Activated naive CD8-positive, alpha-beta T cell treated with anti-CD3 and anti-CD28 coated beads, Interleukin-2, amount 50 U/mL, for 24 hours (primary cell): ENCODE measurements at regions not wholly inside any gene's neighbourhood (a gene's known extent, or its start where the extent isn't known, plus 50 kb on each side); places are given as distances from the start of the nearest gene placed in this dataset.
"Not testable (repeated sequence)": the region's sequence is repeated elsewhere in the genome, so short reads cannot be mapped to it uniquely, and the experiment has no call there.

Source experiments
- ATAC-seq: fragments of 150-1000 bp; cut with Tn5 transposase; one replicate; pipeline ENCODE4 v1.10.0; 2021
- DNase-seq: peaks from one replicate; pipeline ENCODE4 v3.0.0; 2021
- H3K27ac Mint-ChIP-seq: one replicate; pipeline ENCODE4 v1.8.0; 2021; ENCODE audit warnings: mild to moderate bottlenecking, mixed read lengths
- H3K27me3 Mint-ChIP-seq: one replicate; pipeline ENCODE4 v1.8.0; 2021; ENCODE audit warnings: mixed read lengths
- H3K36me3 Mint-ChIP-seq: one replicate; pipeline ENCODE4 v1.8.0; 2021; ENCODE audit warnings: low read depth, mixed read lengths
- H3K4me1 Mint-ChIP-seq: one replicate; pipeline ENCODE4 v1.8.0; 2021; ENCODE audit warnings: mixed read lengths
- H3K4me3 Mint-ChIP-seq: one replicate; pipeline ENCODE4 v1.8.0; 2021; ENCODE audit warnings: mild to moderate bottlenecking, moderate library complexity, mixed read lengths
- H3K9me3 Mint-ChIP-seq: one replicate; pipeline ENCODE4 v1.8.0; 2021; ENCODE audit warnings: mixed read lengths

- ATAC-seq (no peak), DNase-seq (no peak)
- H3K4me1 Mint-ChIP-seq = no peaks in the 10 kb centered on the region
- no peak overlapping the region for H3K27ac Mint-ChIP-seq
- H3K4me3 Mint-ChIP-seq = no peak overlapping the region
- no peaks in the 10 kb centered on the region for H3K27me3 Mint-ChIP-seq
- peaks cover 14% of the 10 kb centered on the region for H3K9me3 Mint-ChIP-seq
- no peaks in the 10 kb centered on the region for H3K36me3 Mint-ChIP-seq
These were observed 52.2 kb upstream of the FAT1 start for GRCh38 chr4:186775902-186776301.

GRCh38 chr4:186778134-186778533 lies 54.5 kb upstream of the FAT1 start:
- Mint-ChIP-seq H3K4me3 (no peak overlapping the region), H3K9me3 (peaks cover 18% of the 10 kb centered on the region), H3K4me1 (no peaks in the 10 kb centered on the region), H3K27ac (no peak overlapping the region), H3K27me3 (no peaks in the 10 kb centered on the region), H3K36me3 (no peaks in the 10 kb centered on the region)
- no peak for ATAC-seq
- DNase-seq = no peak

- peaks cover 10% of the 10 kb centered on the region for H3K9me3 Mint-ChIP-seq
- H3K4me1 Mint-ChIP-seq = no peaks in the 10 kb centered on the region
- H3K27me3 Mint-ChIP-seq = no peaks in the 10 kb centered on the region
- H3K4me3 Mint-ChIP-seq = no peak overlapping the region
- H3K36me3 Mint-ChIP-seq = no peaks in the 10 kb centered on the region
- H3K27ac Mint-ChIP-seq = no peak overlapping the region
- DNase-seq (no peak), ATAC-seq (no peak)
These were observed 56.8 kb upstream of the FAT1 start for GRCh38 chr4:186780291-186781031.

GRCh38 chr4:186781032-186781917 lies 57.6 kb upstream of the FAT1 start:
- DNase-seq (no peak), ATAC-seq (no peak)
- no peak overlapping the region for H3K27ac Mint-ChIP-seq
- no peaks in the 10 kb centered on the region for H3K4me1 Mint-ChIP-seq
- peaks cover 8% of the 10 kb centered on the region for H3K9me3 Mint-ChIP-seq
- no peaks in the 10 kb centered on the region for H3K27me3 Mint-ChIP-seq
- no peak overlapping the region for H3K4me3 Mint-ChIP-seq
- H3K36me3 Mint-ChIP-seq = no peaks in the 10 kb centered on the region

- Mint-ChIP-seq H3K4me1 (no peaks in the 10 kb centered on the region), H3K4me3 (no peak overlapping the region), H3K27ac (no peak overlapping the region), H3K36me3 (no peaks in the 10 kb centered on the region), H3K27me3 (no peaks in the 10 kb centered on the region), H3K9me3 (peaks cover 11% of the 10 kb centered on the region)
- DNase-seq (no peak), ATAC-seq (no peak)
These were observed 58.6 kb upstream of the FAT1 start for GRCh38 chr4:186782302-186782701.

GRCh38 chr4:186787536-186787935 lies 63.9 kb upstream of the FAT1 start:
- Mint-ChIP-seq H3K36me3 (no peaks in the 10 kb centered on the region), H3K27me3 (no peaks in the 10 kb centered on the region), H3K4me1 (no peaks in the 10 kb centered on the region), H3K27ac (no peak overlapping the region), H3K9me3 (peaks cover 9% of the 10 kb centered on the region), H3K4me3 (no peak overlapping the region)
- DNase-seq = no peak
- ATAC-seq = no peak

- no peaks in the 10 kb centered on the region for H3K27me3 Mint-ChIP-seq
- no peak overlapping the region for H3K4me3 Mint-ChIP-seq
- H3K4me1 Mint-ChIP-seq = no peaks in the 10 kb centered on the region
- no peak for ATAC-seq
- DNase-seq = no peak
- peaks cover 9% of the 10 kb centered on the region for H3K9me3 Mint-ChIP-seq
- no peaks in the 10 kb centered on the region for H3K36me3 Mint-ChIP-seq
- H3K27ac Mint-ChIP-seq = no peak overlapping the region
These were observed 66.0 kb upstream of the FAT1 start for GRCh38 chr4:186789651-186790050.

- no peaks in the 10 kb centered on the region for H3K36me3 Mint-ChIP-seq
These were observed 67.0 kb upstream of the FAT1 start for GRCh38 chr4:186790630-186791029.

GRCh38 chr4:186792728-186793366 lies 69.2 kb upstream of the FAT1 start:
- Mint-ChIP-seq H3K4me1 (no peaks in the 10 kb centered on the region), H3K36me3 (no peaks in the 10 kb centered on the region), H3K4me3 (no peak overlapping the region), H3K9me3 (peaks cover 4% of the 10 kb centered on the region), H3K27ac (no peak overlapping the region), H3K27me3 (no peaks in the 10 kb centered on the region)
- DNase-seq = no peak
- ATAC-seq = no peak

More at GRCh38 chr4:186790630-186791029, 67.0 kb upstream of the FAT1 start:
- no peak for DNase-seq
- Mint-ChIP-seq H3K9me3 (peaks cover 8% of the 10 kb centered on the region), H3K4me1 (no peaks in the 10 kb centered on the region), H3K4me3 (no peak overlapping the region), H3K27ac (no peak overlapping the region), H3K27me3 (no peaks in the 10 kb centered on the region)
- ATAC-seq = no peak

GRCh38 chr4:186798951-186799659 lies 75.4 kb upstream of the FAT1 start:
- no peak for ATAC-seq

GRCh38 chr4:186805020-186805820 lies 81.6 kb upstream of the FAT1 start:
- Mint-ChIP-seq H3K4me1 (no peaks in the 10 kb centered on the region), H3K27me3 (no peaks in the 10 kb centered on the region), H3K9me3 (no peaks in the 10 kb centered on the region), H3K36me3 (no peaks in the 10 kb centered on the region), H3K27ac (no peak overlapping the region), H3K4me3 (no peak overlapping the region)
- no peak for ATAC-seq
- no peak for DNase-seq

More at GRCh38 chr4:186798951-186799659, 75.4 kb upstream of the FAT1 start:
- no peak for DNase-seq
- Mint-ChIP-seq H3K4me1 (no peaks in the 10 kb centered on the region), H3K4me3 (no peak overlapping the region), H3K27me3 (no peaks in the 10 kb centered on the region), H3K9me3 (peaks cover 4% of the 10 kb centered on the region), H3K27ac (no peak overlapping the region), H3K36me3 (no peaks in the 10 kb centered on the region)

- not testable (repeated sequence) for H3K4me3 Mint-ChIP-seq
These were observed 82.3 kb upstream of the FAT1 start for GRCh38 chr4:186805917-186806316.

GRCh38 chr4:186806679-186807421 lies 83.2 kb upstream of the FAT1 start:
- no peaks in the 10 kb centered on the region for H3K4me1 Mint-ChIP-seq
- no peak for DNase-seq

More at GRCh38 chr4:186805917-186806316, 82.3 kb upstream of the FAT1 start:
- DNase-seq, H3K27me3 Mint-ChIP-seq, ATAC-seq, H3K4me1 Mint-ChIP-seq, H3K9me3 Mint-ChIP-seq, H3K27ac Mint-ChIP-seq, H3K36me3 Mint-ChIP-seq: not testable (repeated sequence)

More at GRCh38 chr4:186806679-186807421, 83.2 kb upstream of the FAT1 start:
- Mint-ChIP-seq H3K36me3 (no peaks in the 10 kb centered on the region), H3K9me3 (no peaks in the 10 kb centered on the region), H3K4me3 (no peak overlapping the region), H3K27me3 (no peaks in the 10 kb centered on the region), H3K27ac (no peak overlapping the region)
- no peak for ATAC-seq
